ENCODE measurements at regions not wholly inside any gene's neighbourhood (a gene's known extent, or its start where the extent isn't known, plus 50 kb on each side); places are given as distances from the start of the nearest gene placed in this dataset.

DNA sequence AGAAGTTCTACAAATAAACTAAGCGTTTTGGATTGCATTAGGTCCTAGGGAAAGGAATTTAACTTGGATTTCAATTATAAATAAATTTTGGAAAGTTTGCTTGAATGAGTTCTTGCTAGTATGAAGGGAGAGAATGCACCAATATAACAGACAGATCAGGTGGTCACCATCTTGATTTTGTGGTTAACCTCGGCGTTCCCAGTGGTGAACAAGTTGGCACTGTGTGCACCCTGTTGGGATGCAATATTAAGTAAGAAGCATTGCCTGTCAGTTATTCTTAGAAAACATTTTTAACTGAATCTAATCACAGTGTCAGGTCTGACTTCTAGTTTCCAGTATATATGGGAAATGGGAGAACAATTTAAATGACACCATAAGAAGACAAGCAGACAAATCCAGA, 673.4 kb downstream of the SLC4A3 start:
- no peak overlapping the region for H3K4me3 ChIP-seq (ENCODE audit: low read depth, low read length)
- no peak for DNase-seq (ENCODE audit: low read depth)
- TF ChIP-seq, protein P1, sequence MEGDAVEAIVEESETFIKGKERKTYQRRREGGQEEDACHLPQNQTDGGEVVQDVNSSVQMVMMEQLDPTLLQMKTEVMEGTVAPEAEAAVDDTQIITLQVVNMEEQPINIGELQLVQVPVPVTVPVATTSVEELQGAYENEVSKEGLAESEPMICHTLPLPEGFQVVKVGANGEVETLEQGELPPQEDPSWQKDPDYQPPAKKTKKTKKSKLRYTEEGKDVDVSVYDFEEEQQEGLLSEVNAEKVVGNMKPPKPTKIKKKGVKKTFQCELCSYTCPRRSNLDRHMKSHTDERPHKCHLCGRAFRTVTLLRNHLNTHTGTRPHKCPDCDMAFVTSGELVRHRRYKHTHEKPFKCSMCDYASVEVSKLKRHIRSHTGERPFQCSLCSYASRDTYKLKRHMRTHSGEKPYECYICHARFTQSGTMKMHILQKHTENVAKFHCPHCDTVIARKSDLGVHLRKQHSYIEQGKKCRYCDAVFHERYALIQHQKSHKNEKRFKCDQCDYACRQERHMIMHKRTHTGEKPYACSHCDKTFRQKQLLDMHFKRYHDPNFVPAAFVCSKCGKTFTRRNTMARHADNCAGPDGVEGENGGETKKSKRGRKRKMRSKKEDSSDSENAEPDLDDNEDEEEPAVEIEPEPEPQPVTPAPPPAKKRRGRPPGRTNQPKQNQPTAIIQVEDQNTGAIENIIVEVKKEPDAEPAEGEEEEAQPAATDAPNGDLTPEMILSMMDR (IDR thresholded peaks at IDR 0.05; ENCODE audit: low read depth, low read length, missing control alignments) = no peak

DNA sequence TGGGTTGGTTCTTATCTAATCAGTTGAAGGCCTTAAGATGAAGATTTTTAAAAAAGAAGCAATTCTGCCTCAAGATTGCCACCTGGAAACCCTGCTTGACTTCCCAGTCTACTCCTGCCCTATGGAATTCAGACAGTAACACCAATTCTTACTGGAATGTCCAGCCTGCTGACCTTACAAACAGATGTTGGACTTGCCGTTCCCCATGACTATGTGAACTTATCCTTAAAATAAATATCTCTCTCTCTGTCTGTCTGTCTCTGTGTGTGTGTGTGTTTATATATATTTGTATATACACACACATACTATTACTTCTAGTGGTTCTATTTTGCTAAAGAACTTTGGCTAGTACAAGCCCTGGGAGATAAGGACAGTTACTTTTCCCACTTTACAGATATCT, 675.3 kb downstream of the SLC4A3 start:
- TF ChIP-seq, protein P1 (IDR thresholded peaks at IDR 0.05; ENCODE audit: low read depth, low read length, missing control alignments) = no peak
- no peak overlapping the region for H3K4me3 ChIP-seq (ENCODE audit: low read depth, low read length)
- DNase-seq (ENCODE audit: low read depth) = no peak

DNA sequence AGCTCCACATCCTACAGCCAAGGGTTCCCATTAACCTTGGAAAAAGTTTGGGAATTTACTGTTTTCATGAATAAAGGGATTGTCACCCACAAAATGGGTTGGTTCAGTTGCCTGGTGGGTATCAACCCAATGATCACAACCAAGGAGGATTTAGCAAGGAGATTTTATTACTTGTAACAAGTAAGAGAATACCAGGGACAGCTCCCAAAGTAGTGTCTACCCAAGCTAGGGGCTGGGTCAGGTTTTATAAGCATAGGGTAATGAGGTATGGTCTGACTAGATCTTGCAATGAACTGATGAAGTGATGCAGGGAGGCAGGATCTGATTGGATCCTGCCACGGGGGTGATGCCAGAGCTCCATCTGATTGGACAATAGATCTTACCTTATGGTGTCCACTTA, 681.8 kb downstream of the SLC4A3 start:
- DNase-seq (ENCODE audit: low read depth) = no peak
- TF ChIP-seq, protein P1 (IDR thresholded peaks at IDR 0.05; ENCODE audit: low read depth, low read length, missing control alignments) = no peak
- no peak overlapping the region for H3K4me3 ChIP-seq (ENCODE audit: low read depth, low read length)

DNA sequence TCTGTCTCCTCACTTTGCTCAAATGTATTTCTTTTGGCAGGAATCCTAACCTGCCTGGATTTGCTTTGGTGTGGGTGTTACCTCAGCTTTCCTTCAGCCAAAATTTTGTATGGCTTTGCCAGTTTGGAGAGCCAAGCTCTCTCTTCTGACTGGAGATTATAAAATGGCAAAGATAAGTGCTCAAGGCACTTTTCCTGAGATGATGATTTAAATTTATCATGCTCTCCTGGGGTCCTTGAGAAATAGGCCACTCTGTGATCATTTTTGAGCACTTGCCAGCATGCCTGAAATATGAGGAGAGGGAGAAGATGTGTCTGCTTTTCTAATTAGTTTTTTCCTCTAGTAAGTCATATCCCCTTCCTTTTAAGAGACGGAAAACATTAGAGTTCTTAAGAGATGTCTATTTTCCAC, 683.0 kb downstream of the SLC4A3 start:
- TF ChIP-seq, protein P1 (IDR thresholded peaks at IDR 0.05; ENCODE audit: low read depth, low read length, missing control alignments) = no peak
- no peak for DNase-seq (ENCODE audit: low read depth)
- H3K4me3 ChIP-seq (ENCODE audit: low read depth, low read length) = no peak overlapping the region

DNA sequence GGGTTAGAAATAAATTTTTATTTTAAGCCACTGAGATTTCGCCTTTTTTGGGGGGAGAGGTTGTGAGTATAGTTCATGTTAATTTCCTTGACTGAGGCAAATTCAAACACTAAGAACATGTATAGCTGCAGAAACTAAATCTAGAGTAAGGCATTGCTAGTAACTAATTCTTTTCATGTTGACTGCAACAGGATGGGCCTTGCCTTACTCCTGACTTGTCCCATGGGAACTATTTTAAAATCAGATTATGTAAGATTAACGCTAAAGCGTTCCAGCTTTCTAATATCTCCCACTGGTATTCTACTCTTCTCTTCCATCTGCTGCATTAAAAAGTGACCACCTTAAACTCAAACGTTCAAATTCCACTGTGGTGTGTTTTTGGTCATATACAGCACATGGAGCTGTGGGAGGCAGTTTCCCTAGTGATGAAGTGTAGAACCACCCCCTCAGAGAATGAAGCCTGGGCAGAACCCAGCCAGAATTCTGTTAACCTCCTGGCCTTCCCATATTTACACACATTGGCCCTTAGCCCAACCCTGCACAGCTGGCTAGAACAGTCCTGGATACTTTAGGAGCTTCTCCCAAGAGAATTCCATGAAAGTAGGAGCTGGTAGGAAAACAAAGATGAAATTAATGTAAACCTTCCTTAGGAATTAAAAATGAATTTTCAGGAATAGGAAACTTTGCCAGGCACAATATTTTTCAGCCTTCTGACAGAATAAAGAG, 687.8 kb downstream of the SLC4A3 start:
- TF ChIP-seq, protein P1 (IDR thresholded peaks at IDR 0.05; ENCODE audit: low read depth, low read length, missing control alignments) = no peak
- no peak for DNase-seq (ENCODE audit: low read depth)
- H3K4me3 ChIP-seq (ENCODE audit: low read depth, low read length) = no peak overlapping the region

DNA sequence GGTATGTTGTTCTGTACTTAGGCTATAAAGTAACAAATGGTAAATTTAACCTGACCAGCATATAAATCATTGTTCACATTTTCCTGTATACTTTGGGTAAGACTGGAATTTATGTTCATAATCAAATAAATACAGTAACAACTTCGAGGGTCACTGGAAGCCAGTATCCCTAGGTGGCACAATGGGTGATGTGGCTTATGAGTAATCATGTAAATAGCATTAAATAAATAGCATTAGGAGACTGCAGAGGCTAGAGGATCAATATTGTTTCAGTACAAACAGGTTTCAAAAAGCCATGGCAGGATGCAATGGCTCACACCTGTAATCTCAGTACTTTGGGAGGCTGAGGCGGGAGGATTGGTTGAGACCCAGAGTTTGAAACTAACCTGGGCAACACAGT, 690.6 kb downstream of the SLC4A3 start:
- no peak for DNase-seq (ENCODE audit: low read depth)
- TF ChIP-seq, protein P1 (IDR thresholded peaks at IDR 0.05; ENCODE audit: low read depth, low read length, missing control alignments) = no peak

DNA sequence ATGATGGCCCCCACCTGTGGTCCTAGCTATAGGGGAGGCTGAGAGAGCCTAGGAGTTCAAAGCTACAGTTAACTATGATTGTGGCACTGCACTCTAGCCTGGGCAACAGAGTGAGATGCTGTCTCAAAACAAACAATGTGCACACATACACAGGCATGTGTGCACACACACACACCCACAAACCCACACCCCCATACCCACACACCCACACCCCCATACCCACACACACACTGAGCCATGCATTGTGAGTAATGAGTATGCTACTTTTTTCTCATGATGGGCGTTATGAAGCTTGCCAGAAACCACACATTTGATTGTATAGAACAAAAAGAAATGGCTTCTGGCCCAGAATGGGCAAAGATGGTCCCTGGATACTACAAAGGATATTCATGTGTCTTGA, 691.1 kb downstream of the SLC4A3 start:
- TF ChIP-seq, protein P1 (IDR thresholded peaks at IDR 0.05; ENCODE audit: low read depth, low read length, missing control alignments) = no peak

More for the DNA sequence above, 690.6 kb downstream of the SLC4A3 start:
- H3K4me3 ChIP-seq (ENCODE audit: low read depth, low read length) = no peak overlapping the region

More for the DNA sequence above, 691.1 kb downstream of the SLC4A3 start:
- DNase-seq (ENCODE audit: low read depth) = no peak
- no peak overlapping the region for H3K4me3 ChIP-seq (ENCODE audit: low read depth, low read length)
